ENCODE measurements at regions not wholly inside any gene's neighbourhood (a gene's known extent, or its start where the extent isn't known, plus 50 kb on each side); places are given as distances from the start of the nearest gene placed in this dataset.

DNA sequence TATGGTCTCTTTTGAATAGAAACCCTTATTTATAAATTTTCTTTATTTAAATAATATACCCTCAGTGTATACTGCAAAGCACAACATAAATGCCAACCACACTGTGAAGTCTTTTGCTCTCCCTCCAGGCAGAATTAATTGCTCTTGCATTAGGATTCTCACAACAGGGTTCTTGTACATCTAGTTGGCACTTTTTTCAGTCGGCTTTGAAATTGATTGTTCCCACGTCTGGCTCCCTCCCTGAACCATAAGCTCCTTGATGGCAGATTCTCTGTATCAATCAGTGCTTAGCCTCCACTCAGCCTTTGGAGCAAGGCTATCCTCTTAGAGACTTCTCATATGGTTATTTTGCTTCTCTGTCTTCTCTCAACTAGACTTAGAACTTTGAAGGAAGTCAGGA, 288.0 kb upstream of the POU3F2 start:
- no peak for TF ChIP-seq EZH2 (IDR thresholded peaks at IDR 0.05; ENCODE audit: insufficient read depth, poor library complexity, severe bottlenecking)
- TF ChIP-seq EZH2phosphoT487 (IDR thresholded peaks at IDR 0.05; ENCODE audit: insufficient read depth, low read depth), result no peak

Data from GM23248 (cell line).